Chondrocyte (in vitro differentiated cells): ENCODE measurements at regions not wholly inside any gene's neighbourhood (a gene's known extent, or its start where the extent isn't known, plus 50 kb on each side); places are given as distances from the start of the nearest gene placed in this dataset.

Experiments
- DNase-seq: peaks from one replicate; pipeline ENCODE4 v3.0.0; 2021; ENCODE audit warnings: mixed read lengths, low spot score
- H3K27ac Mint-ChIP-seq: one replicate; pipeline ENCODE4 v1.8.0; 2021; ENCODE audit warnings: mild to moderate bottlenecking, moderate library complexity, mixed read lengths; ENCODE audit not compliant: unreplicated experiment
- H3K27me3 Mint-ChIP-seq: 2 replicates; pipeline ENCODE4 v1.8.0; 2021; ENCODE audit warnings: low read depth, mixed read lengths
- H3K36me3 Mint-ChIP-seq: 2 replicates; pipeline ENCODE4 v1.8.0; 2021; ENCODE audit warnings: low read depth, mixed read lengths
- H3K4me1 Mint-ChIP-seq: 2 replicates; pipeline ENCODE4 v1.8.0; 2021; ENCODE audit warnings: low read depth, mild to moderate bottlenecking, mixed read lengths
- H3K4me3 Mint-ChIP-seq: one replicate; pipeline ENCODE4 v1.8.0; 2021; ENCODE audit warnings: mild to moderate bottlenecking, moderate library complexity, mixed read lengths; ENCODE audit not compliant: unreplicated experiment
- H3K9me3 Mint-ChIP-seq: 2 replicates; pipeline ENCODE4 v1.8.0; 2021; ENCODE audit warnings: low read depth, mixed read lengths
- CTCF ChIP-seq: fragments of 200-600 bp; sonication (generic); IDR thresholded peaks from 2 replicates; pipeline ENCODE4 v1.5.0; 2021; ENCODE audit warnings: antibody characterized with exemption, mild to moderate bottlenecking, moderate library complexity

- no peak for TF ChIP-seq CTCF
- H3K4me1 Mint-ChIP-seq = no peaks in the 10 kb centered on the region
- H3K36me3 Mint-ChIP-seq = no peaks in the 10 kb centered on the region
- no peak for DNase-seq
- H3K4me3 Mint-ChIP-seq = no peak overlapping the region
- peaks cover 16% of the 10 kb centered on the region for H3K27me3 Mint-ChIP-seq
- no peaks in the 10 kb centered on the region for H3K9me3 Mint-ChIP-seq
- H3K27ac Mint-ChIP-seq = no peak overlapping the region
These were observed 156.4 kb upstream of the PPP2R3A start for GRCh38 chr3:135809021-135809634.

- H3K27ac Mint-ChIP-seq = no peak overlapping the region
- H3K4me1 Mint-ChIP-seq = no peaks in the 10 kb centered on the region
- H3K36me3 Mint-ChIP-seq = no peaks in the 10 kb centered on the region
- DNase-seq = no peak
- H3K4me3 Mint-ChIP-seq = no peak overlapping the region
- H3K27me3 Mint-ChIP-seq = peaks cover 15% of the 10 kb centered on the region
- no peaks in the 10 kb centered on the region for H3K9me3 Mint-ChIP-seq
- no peak for TF ChIP-seq CTCF
These were observed 153.9 kb upstream of the PPP2R3A start for GRCh38 chr3:135811651-135812050.

- Mint-ChIP-seq H3K36me3 (no peaks in the 10 kb centered on the region), H3K4me1 (no peaks in the 10 kb centered on the region), H3K4me3 (no peak overlapping the region), H3K27ac (no peak overlapping the region), H3K27me3 (peaks cover 15% of the 10 kb centered on the region), H3K9me3 (no peaks in the 10 kb centered on the region)
- TF ChIP-seq CTCF = no peak
- no peak for DNase-seq
These were observed 153.5 kb upstream of the PPP2R3A start for GRCh38 chr3:135812057-135812456.

GRCh38 chr3:135834465-135834864 lies 131.1 kb upstream of the PPP2R3A start:
- H3K27me3 Mint-ChIP-seq = peaks cover 5% of the 10 kb centered on the region
- H3K4me1 Mint-ChIP-seq = no peaks in the 10 kb centered on the region
- TF ChIP-seq CTCF = no peak
- H3K27ac Mint-ChIP-seq = no peak overlapping the region
- H3K4me3 Mint-ChIP-seq = no peak overlapping the region
- no peaks in the 10 kb centered on the region for H3K36me3 Mint-ChIP-seq
- no peaks in the 10 kb centered on the region for H3K9me3 Mint-ChIP-seq
- DNase-seq = no peak

GRCh38 chr3:135837977-135838631 lies 127.4 kb upstream of the PPP2R3A start:
- Mint-ChIP-seq H3K27ac (no peak overlapping the region), H3K36me3 (no peaks in the 10 kb centered on the region), H3K4me1 (no peaks in the 10 kb centered on the region), H3K9me3 (no peaks in the 10 kb centered on the region), H3K27me3 (peaks cover 7% of the 10 kb centered on the region), H3K4me3 (no peak overlapping the region)
- DNase-seq = no peak
- no peak for TF ChIP-seq CTCF
